OCI-LY1 (cell line): ENCODE measurements at regions not wholly inside any gene's neighbourhood (a gene's known extent, or its start where the extent isn't known, plus 50 kb on each side); places are given as distances from the start of the nearest gene placed in this dataset.

Source experiments
- CTCF ChIP-seq: fragments of 200-600 bp; sonication (generic), shearing (Covaris generic); IDR thresholded peaks from 2 replicates; pipeline ENCODE4 v1.5.1; 2017; ENCODE audit warnings: mild to moderate bottlenecking, antibody characterized with exemption, low read length, moderate library complexity, mixed read lengths
- EZH2 ChIP-seq: fragments of 200-600 bp; sonication (generic), shearing (Covaris generic); IDR thresholded peaks from 2 replicates; pipeline ENCODE4 v1.8.0; 2017; ENCODE audit warnings: borderline replicate concordance, mixed run types, mild to moderate bottlenecking, antibody characterized with exemption, low read length, moderate library complexity, mixed read lengths

GRCh38 chr3:34891941-34892340 is 747.4 kb upstream of the ARPP21 start:
- TF ChIP-seq EZH2: no peak
- no peak for TF ChIP-seq CTCF
